Ovary (tissue), 3 donors: ENCODE measurements at regions not wholly inside any gene's neighbourhood (a gene's known extent, or its start where the extent isn't known, plus 50 kb on each side); places are given as distances from the start of the nearest gene placed in this dataset.

ENCODE experiments used
- CTCF ChIP-seq, 3 donors: fragments of 450-650 bp in 2 of 3; fragments of 200-600 bp in 1 of 3; IDR thresholded peaks; one replicate each; pipeline versions ENCODE4 v1.5.1 to v1.8.0; 2016 to 2022; ENCODE audit warnings: antibody characterized with exemption in 3 of 3, mild to moderate bottlenecking in 1 of 3
- POLR2A ChIP-seq: fragments of 450-650 bp; IDR thresholded peaks from one replicate; pipeline ENCODE4 v1.6.1; 2017; ENCODE audit warnings: antibody characterized with exemption, mild to moderate bottlenecking, moderate library complexity
- donor health status: DM: no; HTN: no; CAD: no.

DNA sequence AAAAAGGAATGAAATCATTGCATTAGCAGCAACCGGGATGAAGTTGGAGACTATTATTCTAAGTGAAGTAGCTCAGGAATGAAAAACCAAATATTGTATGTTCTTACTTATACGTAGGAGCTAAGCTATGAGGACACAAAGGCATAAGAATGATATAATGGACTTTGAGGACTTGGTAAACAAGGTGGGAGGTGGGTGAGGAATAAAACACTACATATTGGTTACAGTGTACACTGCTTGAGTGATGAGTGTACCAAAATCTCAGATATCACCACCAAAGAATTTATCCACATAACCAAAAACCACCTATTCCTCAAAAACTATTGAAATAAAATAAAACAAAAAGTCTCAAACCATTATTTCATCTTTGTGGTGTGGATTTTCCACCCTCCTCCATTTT, 593.5 kb downstream of the TENT5A start:
- TF ChIP-seq CTCF (IDR thresholded peaks at IDR 0.05) = no peak
- no peak for TF ChIP-seq POLR2A
